Prostate gland (tissue), 2 donors: ENCODE measurements at regions not wholly inside any gene's neighbourhood (a gene's known extent, or its start where the extent isn't known, plus 50 kb on each side); places are given as distances from the start of the nearest gene placed in this dataset.

ENCODE experiments used
- DNase-seq: peaks from one replicate; pipeline ENCODE4 v3.0.0-alpha.2; 2019; ENCODE audit warnings: low spot score
- H3K27ac ChIP-seq, 2 donors: fragments of 200-600 bp; sonication (generic); 2 replicates each; pipeline ENCODE4 v1.5.1; 2017 to 2019
- H3K27me3 ChIP-seq: fragments of 200-600 bp; sonication (generic); replicated peaks from 2 replicates; pipeline ENCODE4 v1.5.1; 2019; ENCODE audit not compliant: insufficient read depth
- H3K36me3 ChIP-seq, 2 donors: fragments of 200-600 bp; sonication (generic); 1 replicate in 1 of 2; 2 replicates in 1 of 2; pipeline versions ENCODE4 v1.5.1 to v1.8.1; 2017 to 2019
- H3K4me1 ChIP-seq: fragments of 200-600 bp; sonication (generic); replicated peaks from 2 replicates; pipeline ENCODE4 v1.5.1; 2019
- H3K4me3 ChIP-seq, 2 donors: fragments of 200-600 bp; sonication (generic); 2 replicates each; pipeline ENCODE4 v1.5.1; 2017 to 2019
- H3K9me3 ChIP-seq: fragments of 200-600 bp; sonication (generic); 2 replicates; pipeline ENCODE4 v1.5.1; 2017
- CTCF ChIP-seq, 4 experiments: fragments of 200-600 bp in 2 of 4; fragments of 450-650 bp in 2 of 4; sonication (generic) in 2 of 4; IDR thresholded peaks; 1 replicate in 3 of 4; 2 replicates in 1 of 4; pipeline ENCODE4 v1.5.1; 2016 to 2019; ENCODE audit warnings: antibody characterized with exemption in 4 of 4, mild to moderate bottlenecking in 2 of 4, moderate library complexity in 2 of 4
- POLR2A ChIP-seq: fragments of 450-650 bp; IDR thresholded peaks from one replicate; pipeline ENCODE4 v1.6.1; 2016; ENCODE audit warnings: antibody characterized with exemption, mild to moderate bottlenecking
- POLR2AphosphoS5 ChIP-seq: sonication (generic); formaldehyde crosslinking; IDR thresholded peaks from one replicate; pipeline ENCODE4 v1.6.1; 2017; ENCODE audit warnings: antibody characterized with exemption
- WGBS: methylation state at CpG from one replicate; pipeline ENCODE4 v1.1.5; 2018; 5-methylcytosine and 5-hydroxymethylcytosine counted together
- intact Hi-C: fragments of 100-400 bp; cut with DNase I; formaldehyde crosslinking; loops from one replicate; pipeline ENCODE4 v1.14.2; 2022

- 51% methylated on average over 8 of the region's 8 CpGs for WGBS
- no peaks in the 10 kb centered on the region for H3K9me3 ChIP-seq
- intact Hi-C loops, result no loop called here
- no peak for DNase-seq
- TF ChIP-seq POLR2AphosphoS5 (no peak), POLR2A (no peak), CTCF (IDR thresholded peaks at IDR 0.05) (no peak)
- H3K36me3 ChIP-seq, result no peaks in the 10 kb centered on the region
- no peak overlapping the region for H3K4me3 ChIP-seq
- H3K27me3 ChIP-seq, result no peaks in the 10 kb centered on the region
- no peak overlapping the region for H3K27ac ChIP-seq
- H3K4me1 ChIP-seq, result no peaks in the 10 kb centered on the region
These were observed 240.0 kb downstream of the NXPE2 start for GRCh38 chr11:114918286-114918685.

GRCh38 chr11:114921697-114922096 is 243.4 kb downstream of the NXPE2 start:
- H3K27ac ChIP-seq, result no peak overlapping the region

GRCh38 chr11:114924042-114924441 is 245.7 kb downstream of the NXPE2 start:
- no peak for TF ChIP-seq POLR2AphosphoS5
- TF ChIP-seq CTCF (IDR thresholded peaks at IDR 0.05), result no peak
- no peak for TF ChIP-seq POLR2A
- Histone ChIP-seq H3K9me3 (no peaks in the 10 kb centered on the region), H3K27me3 (no peaks in the 10 kb centered on the region), H3K27ac (no peak overlapping the region), H3K4me1 (no peaks in the 10 kb centered on the region), H3K36me3 (no peaks in the 10 kb centered on the region), H3K4me3 (no peak overlapping the region)
- no peak for DNase-seq
- intact Hi-C loops, result no loop called here

More at GRCh38 chr11:114921697-114922096, 243.4 kb downstream of the NXPE2 start:
- WGBS, result 71% methylated on average over 2 of the region's 2 CpGs
- TF ChIP-seq POLR2A, result no peak
- TF ChIP-seq POLR2AphosphoS5, result no peak
- H3K9me3 ChIP-seq, result no peaks in the 10 kb centered on the region
- H3K4me1 ChIP-seq, result no peaks in the 10 kb centered on the region
- H3K4me3 ChIP-seq, result no peak overlapping the region
- intact Hi-C loops, result no loop called here
- DNase-seq, result no peak
- H3K36me3 ChIP-seq, result no peaks in the 10 kb centered on the region
- H3K27me3 ChIP-seq, result no peaks in the 10 kb centered on the region

GRCh38 chr11:114925591-114925990 is 247.3 kb downstream of the NXPE2 start:
- no peaks in the 10 kb centered on the region for H3K36me3 ChIP-seq
- H3K4me3 ChIP-seq, result no peak overlapping the region
- 89% methylated on average over 2 of the region's 2 CpGs for WGBS
- intact Hi-C loops, result no loop called here
- DNase-seq, result no peak
- H3K27ac ChIP-seq, result no peak overlapping the region
- no peak for TF ChIP-seq CTCF (IDR thresholded peaks at IDR 0.05)
- TF ChIP-seq POLR2A, result no peak
- no peak for TF ChIP-seq POLR2AphosphoS5
- no peaks in the 10 kb centered on the region for H3K9me3 ChIP-seq
- H3K27me3 ChIP-seq, result no peaks in the 10 kb centered on the region
- no peaks in the 10 kb centered on the region for H3K4me1 ChIP-seq

GRCh38 chr11:114928260-114928870 is 250.0 kb downstream of the NXPE2 start:
- no peak for DNase-seq
- no peaks in the 10 kb centered on the region for H3K27me3 ChIP-seq
- WGBS, result 67% methylated on average over 6 of the region's 6 CpGs
- no peaks in the 10 kb centered on the region for H3K36me3 ChIP-seq
- H3K4me1 ChIP-seq, result no peaks in the 10 kb centered on the region
- no peaks in the 10 kb centered on the region for H3K9me3 ChIP-seq
- no peak overlapping the region for H3K4me3 ChIP-seq
- TF ChIP-seq POLR2A (no peak), POLR2AphosphoS5 (no peak), CTCF (IDR thresholded peaks at IDR 0.05) (no peak)
- H3K27ac ChIP-seq, result no peak overlapping the region
- intact Hi-C loops, result no loop called here
